Liver (tissue), 8 donors: ENCODE measurements at regions not wholly inside any gene's neighbourhood (a gene's known extent, or its start where the extent isn't known, plus 50 kb on each side); places are given as distances from the start of the nearest gene placed in this dataset.
A peak's percentile ranks its signal among the peaks of the same experiment; 100 is the strongest.

ENCODE experiments used
- DNase-seq: peaks from one replicate; pipeline ENCODE4 v3.0.0-alpha.2; 2017; ENCODE audit warnings: low spot score
- H3K27ac ChIP-seq, 2 donors: one replicate each; pipeline ENCODE4 v1.7.0; 2013; ENCODE audit warnings: inconsistent platforms in 2 of 2, low read length in 2 of 2, control low read depth in 1 of 2, low read depth in 1 of 2, mild to moderate bottlenecking in 1 of 2
- H3K27me3 ChIP-seq, 4 donors: one replicate each; pipeline versions ENCODE4 v1.6.1 to v1.7.0; 2013; ENCODE audit warnings: low read length in 3 of 4, inconsistent platforms in 1 of 4, mild to moderate bottlenecking in 1 of 4, moderate library complexity in 1 of 4; ENCODE audit not compliant: control insufficient read depth in 4 of 4, insufficient read depth in 4 of 4
- H3K36me3 ChIP-seq, 4 donors: one replicate each; pipeline versions ENCODE4 v1.6.1 to v1.7.0; 2013; ENCODE audit warnings: low read length in 3 of 4, mild to moderate bottlenecking in 3 of 4, low read depth in 1 of 4, moderate library complexity in 1 of 4; ENCODE audit not compliant: control insufficient read depth in 4 of 4, insufficient read depth in 3 of 4
- H3K4me1 ChIP-seq, 4 donors: one replicate each; pipeline versions ENCODE4 v1.6.1 to v1.7.0; 2013; ENCODE audit warnings: low read length in 3 of 4, mild to moderate bottlenecking in 3 of 4, moderate library complexity in 1 of 4; ENCODE audit not compliant: control insufficient read depth in 4 of 4, insufficient read depth in 4 of 4
- H3K4me3 ChIP-seq, 3 donors: one replicate each; pipeline versions ENCODE4 v1.6.1 to v1.7.0; 2013; ENCODE audit warnings: low read length in 3 of 3, control low read depth in 1 of 3, low read depth in 1 of 3, mild to moderate bottlenecking in 1 of 3
- H3K9ac ChIP-seq, 2 donors: one replicate each; pipeline ENCODE4 v1.7.0; 2013; ENCODE audit warnings: low read length in 2 of 2, mild to moderate bottlenecking in 2 of 2, moderate library complexity in 2 of 2, control low read depth in 1 of 2, low read depth in 1 of 2
- H3K9me3 ChIP-seq, 4 donors: one replicate each; pipeline versions ENCODE4 v1.6.1 to v1.7.0; 2013; ENCODE audit warnings: low read length in 3 of 4; ENCODE audit not compliant: control insufficient read depth in 4 of 4
- ATF3 ChIP-seq: IDR thresholded peaks from 2 replicates; pipeline ENCODE4 v1.6.1; 2016; ENCODE audit warnings: antibody characterized with exemption
- CTCF ChIP-seq: fragments of 150-350 bp; IDR thresholded peaks from 2 replicates; pipeline ENCODE4 v1.5.1; 2017; ENCODE audit warnings: improper control_type of control experiment, low read depth, low read length; ENCODE audit not compliant: missing input control
- EGR1 ChIP-seq, 2 donors: IDR thresholded peaks; 2 replicates each; pipeline ENCODE4 v1.6.1; 2016 to 2018; ENCODE audit warnings: antibody characterized with exemption in 2 of 2, low read depth in 2 of 2
- FOXA1 ChIP-seq: IDR thresholded peaks from 2 replicates; pipeline ENCODE4 v1.6.1; 2016; ENCODE audit warnings: antibody characterized with exemption
- FOXA2 ChIP-seq: IDR thresholded peaks from 2 replicates; pipeline ENCODE4 v1.6.1; 2016; ENCODE audit warnings: antibody characterized with exemption
- GABPA ChIP-seq, 2 donors: IDR thresholded peaks in 1 of 2; conservative IDR thresholded peaks in 1 of 2; 2 replicates each; pipeline ENCODE4 v1.6.1; 2016; ENCODE audit warnings: antibody characterized with exemption in 2 of 2, mild to moderate bottlenecking in 1 of 2, moderate library complexity in 1 of 2
- HNF4A ChIP-seq, 2 donors: conservative IDR thresholded peaks; 2 replicates each; pipeline ENCODE4 v1.6.1; 2016; ENCODE audit warnings: antibody characterized with exemption in 2 of 2, mild to moderate bottlenecking in 2 of 2
- HNF4G ChIP-seq: IDR thresholded peaks from 2 replicates; pipeline ENCODE4 v1.6.1; 2016; ENCODE audit warnings: antibody characterized with exemption
- JUND ChIP-seq, 2 donors: IDR thresholded peaks; 2 replicates each; pipeline ENCODE4 v1.6.1; 2016; ENCODE audit warnings: antibody characterized with exemption in 2 of 2
- NR2F2 ChIP-seq: IDR thresholded peaks from 2 replicates; pipeline ENCODE4 v1.6.1; 2016; ENCODE audit warnings: antibody characterized with exemption
- RAD21 ChIP-seq, 2 donors: IDR thresholded peaks; 2 replicates each; pipeline ENCODE4 v1.6.1; 2016; ENCODE audit warnings: antibody characterized with exemption in 2 of 2, mild to moderate bottlenecking in 2 of 2
- REST ChIP-seq: IDR thresholded peaks from 2 replicates; pipeline ENCODE4 v1.6.1; 2016; ENCODE audit warnings: antibody characterized with exemption, mild to moderate bottlenecking
- RXRA ChIP-seq, 2 donors: IDR thresholded peaks; 2 replicates each; pipeline ENCODE4 v1.6.1; 2017 to 2018; ENCODE audit warnings: antibody characterized with exemption in 2 of 2, mild to moderate bottlenecking in 1 of 2
- SP1 ChIP-seq: IDR thresholded peaks from 2 replicates; pipeline ENCODE4 v1.6.1; 2018; ENCODE audit warnings: antibody characterized with exemption, mild to moderate bottlenecking
- TAF1 ChIP-seq: conservative IDR thresholded peaks from 2 replicates; pipeline ENCODE4 v1.6.1; 2016; ENCODE audit warnings: antibody characterized with exemption, mild to moderate bottlenecking
- YY1 ChIP-seq: IDR thresholded peaks from 2 replicates; pipeline ENCODE4 v1.6.1; 2016; ENCODE audit warnings: antibody characterized with exemption, mild to moderate bottlenecking
- WGBS: extraction: QIAGEN DNeasy Blood & Tissue Kit; methylation state at CpG from one replicate; pipeline ENCODE4 v1.1.7; 2013; 5-methylcytosine and 5-hydroxymethylcytosine counted together
- TF ChIP-seq, protein P1 (sequence below): IDR thresholded peaks from 2 replicates; pipeline ENCODE4 v1.6.1; 2016; ENCODE audit warnings: antibody characterized with exemption
- TF ChIP-seq, protein P2 (sequence below): IDR thresholded peaks from 2 replicates; pipeline ENCODE4 v1.6.1; 2016; ENCODE audit warnings: antibody characterized with exemption
- donor health status: healthy.
- donor health status: healthy.
- donor health status: healthy.
- donor health status: healthy.
- donor health status: healthy.

DNA sequence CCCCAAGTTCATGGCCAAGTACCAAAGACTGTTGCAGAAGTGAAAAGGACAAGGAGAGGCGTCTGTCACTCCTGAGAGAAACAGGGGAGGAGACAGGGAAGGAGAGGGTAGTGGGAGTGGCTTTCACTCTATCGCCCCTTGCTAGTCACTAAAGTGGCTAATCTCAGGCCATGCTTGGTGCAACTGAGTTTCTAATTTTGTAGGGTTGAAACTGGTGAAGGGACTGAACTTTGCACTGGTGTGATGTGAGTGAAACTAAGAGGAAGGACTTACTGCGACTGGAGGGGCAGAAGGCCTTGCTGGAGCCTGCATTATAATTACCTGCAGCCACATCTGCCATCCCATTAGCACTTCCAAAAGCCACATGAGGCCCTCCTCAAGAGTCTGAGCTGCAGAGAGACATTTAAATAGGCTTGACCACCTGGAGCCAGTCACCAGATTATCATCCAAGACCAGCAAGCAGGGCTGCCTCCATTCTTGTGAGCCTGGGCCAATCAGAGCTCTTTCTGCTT is 107.2 kb upstream of the EEPD1 start:
- TF ChIP-seq EGR1 (IDR thresholded peaks at IDR 0.05; ENCODE audit: low read depth in 2 of 2) (no peak), TAF1 (no peak), RAD21 (IDR thresholded peaks at IDR 0.05) (no peak), YY1 (no peak), ATF3 (no peak), SP1 (no peak), RXRA (IDR thresholded peaks at IDR 0.05) (no peak), NR2F2 (no peak), GABPA (IDR thresholded peaks at IDR 0.05 in 1 of 2, conservative IDR thresholded peaks at IDR 0.05 in 1 of 2) (no peak)
- TF ChIP-seq, protein P1, sequence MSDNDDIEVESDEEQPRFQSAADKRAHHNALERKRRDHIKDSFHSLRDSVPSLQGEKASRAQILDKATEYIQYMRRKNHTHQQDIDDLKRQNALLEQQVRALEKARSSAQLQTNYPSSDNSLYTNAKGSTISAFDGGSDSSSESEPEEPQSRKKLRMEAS = no peak
- no peak for DNase-seq
- Histone ChIP-seq H3K4me3 (no peak overlapping the region), H3K27ac (peak overlapping the region in 1 of 2 donors; percentile 16), H3K9me3 (no peaks in the 10 kb centered on the region), H3K36me3 (no peaks in the 10 kb centered on the region), H3K27me3 (no peaks in the 10 kb centered on the region), H3K4me1 (peaks cover 3 to 8% (median 4%) of the 10 kb centered on the region in 4 donors), H3K9ac (no peak overlapping the region)
- 72% methylated on average over 3 of the region's 3 CpGs for WGBS

- no peak for TF ChIP-seq REST
- TF ChIP-seq, protein P1 = no peak
- TF ChIP-seq ATF3 = no peak
- TF ChIP-seq RAD21 (IDR thresholded peaks at IDR 0.05) = no peak
- no peak for TF ChIP-seq FOXA1
- TF ChIP-seq SP1 = no peak
- no peak for TF ChIP-seq EGR1 (IDR thresholded peaks at IDR 0.05; ENCODE audit: low read depth in 2 of 2)
- TF ChIP-seq NR2F2 = no peak
- TF ChIP-seq YY1 = no peak
- no peak for TF ChIP-seq CTCF
- no peak for TF ChIP-seq HNF4G
- TF ChIP-seq, protein P2, sequence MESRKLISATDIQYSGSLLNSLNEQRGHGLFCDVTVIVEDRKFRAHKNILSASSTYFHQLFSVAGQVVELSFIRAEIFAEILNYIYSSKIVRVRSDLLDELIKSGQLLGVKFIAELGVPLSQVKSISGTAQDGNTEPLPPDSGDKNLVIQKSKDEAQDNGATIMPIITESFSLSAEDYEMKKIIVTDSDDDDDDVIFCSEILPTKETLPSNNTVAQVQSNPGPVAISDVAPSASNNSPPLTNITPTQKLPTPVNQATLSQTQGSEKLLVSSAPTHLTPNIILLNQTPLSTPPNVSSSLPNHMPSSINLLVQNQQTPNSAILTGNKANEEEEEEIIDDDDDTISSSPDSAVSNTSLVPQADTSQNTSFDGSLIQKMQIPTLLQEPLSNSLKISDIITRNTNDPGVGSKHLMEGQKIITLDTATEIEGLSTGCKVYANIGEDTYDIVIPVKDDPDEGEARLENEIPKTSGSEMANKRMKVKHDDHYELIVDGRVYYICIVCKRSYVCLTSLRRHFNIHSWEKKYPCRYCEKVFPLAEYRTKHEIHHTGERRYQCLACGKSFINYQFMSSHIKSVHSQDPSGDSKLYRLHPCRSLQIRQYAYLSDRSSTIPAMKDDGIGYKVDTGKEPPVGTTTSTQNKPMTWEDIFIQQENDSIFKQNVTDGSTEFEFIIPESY = no peak
- no peak for TF ChIP-seq GABPA (IDR thresholded peaks at IDR 0.05 in 1 of 2, conservative IDR thresholded peaks at IDR 0.05 in 1 of 2)
- no peak for TF ChIP-seq TAF1
- no peak for TF ChIP-seq HNF4A (conservative IDR thresholded peaks at IDR 0.05)
- no peak for TF ChIP-seq RXRA (IDR thresholded peaks at IDR 0.05)
- TF ChIP-seq JUND (IDR thresholded peaks at IDR 0.05) = no peak
- no peak for TF ChIP-seq FOXA2
- Histone ChIP-seq H3K9me3 (no peaks in the 10 kb centered on the region), H3K36me3 (no peaks in the 10 kb centered on the region), H3K4me1 (peaks cover 3 to 8% (median 4%) of the 10 kb centered on the region in 4 donors), H3K27ac (no peak overlapping the region), H3K4me3 (no peak overlapping the region), H3K27me3 (no peaks in the 10 kb centered on the region), H3K9ac (no peak overlapping the region)
- 89% methylated on average over 2 of the region's 2 CpGs for WGBS
- DNase-seq = no peak
These were observed 105.9 kb upstream of the EEPD1 start for GRCh38 chr7:36047091-36047658.
